GM12878 (cell line): ENCODE measurements at regions not wholly inside any gene's neighbourhood (a gene's known extent, or its start where the extent isn't known, plus 50 kb on each side); places are given as distances from the start of the nearest gene placed in this dataset.

Experiments used
- ATAC-seq: fragments of 200-7000 bp; cut with Tn5 transposase; 3 replicates; pipeline ENCODE4 v1.9.1; 2020; ENCODE audit warnings: mild to moderate bottlenecking, moderate library complexity
- BruUV-seq: library from RNA; stranded (reverse); fragments of 400-500 nt; replicated peaks from 2 replicates; lab custom pipeline; 2021; lab: Mats Ljungman, UMichigan
- CTCF ChIA-PET: fragments of 300-600 bp; sonication (Branson Sonifier 250); formaldehyde crosslinking; extraction: SDS; loops from one replicate; lab custom pipeline; 2021; ENCODE audit warnings: inconsistent platforms; lab: Yijun Ruan, JAX
- POLR2A ChIA-PET: fragments of 350-600 bp; formaldehyde crosslinking; extraction: SDS; loops from one replicate; lab custom pipeline; 2021; ENCODE audit warnings: inconsistent platforms; lab: Charles Lee
- RAD21 ChIA-PET: fragments of 300-600 bp; sonication (Branson Sonifier 250); formaldehyde crosslinking; loops from one replicate; lab custom pipeline; 2023; ENCODE audit warnings: antibody characterized with exemption; ENCODE audit not compliant: unreplicated experiment; lab: Charles Lee
- SMC1A ChIA-PET: fragments of 300-600 bp; sonication (Branson Sonifier 250); formaldehyde crosslinking; loops from one replicate; lab custom pipeline; 2023; ENCODE audit not compliant: unreplicated experiment, uncharacterized antibody; lab: Charles Lee
- DNase-seq: peaks from one replicate; pipeline ENCODE4 v3.0.0-alpha.2; 2011; ENCODE audit warnings: low read depth, low spot score
- FAIRE-seq: peaks from 3 replicates; lab custom pipeline; 2011; peaks lifted over from hg19 to GRCh38; lab: Jason Lieb, UNC
- H2AFZ ChIP-seq: 2 replicates; pipeline ENCODE4 v1.6.0; 2011; ENCODE audit warnings: low read depth, low read length, control low read depth; ENCODE audit not compliant: control insufficient read depth
- H3K27ac ChIP-seq: 2 replicates; pipeline ENCODE4 v1.5.1; 2011; ENCODE audit warnings: control low read depth; ENCODE audit not compliant: control insufficient read depth, insufficient read depth
- H3K27me3 ChIP-seq, 2 experiments: replicated peaks in 1 of 2; 2 replicates each; pipeline versions ENCODE4 v1.6.0 to v1.6.1; 2011; ENCODE audit warnings: low read length in 1 of 2; ENCODE audit not compliant: control insufficient read depth in 2 of 2, insufficient read depth in 2 of 2
- H3K36me3 ChIP-seq, 2 experiments: 2 replicates each; pipeline ENCODE4 v1.5.1; 2011; ENCODE audit warnings: low read length in 1 of 2; ENCODE audit not compliant: control insufficient read depth in 2 of 2, insufficient read depth in 2 of 2
- H3K4me1 ChIP-seq: 2 replicates; pipeline ENCODE4 v1.6.1; 2011; ENCODE audit warnings: mild to moderate bottlenecking, low read length, moderate library complexity, mixed read lengths; ENCODE audit not compliant: control insufficient read depth, insufficient read depth
- H3K4me2 ChIP-seq: 2 replicates; pipeline ENCODE4 v1.6.0; 2011; ENCODE audit warnings: control low read depth; ENCODE audit not compliant: control insufficient read depth, insufficient read depth
- H3K4me3 ChIP-seq: fragments of 200-600 bp; sonication (generic); 2 replicates; pipeline ENCODE4 v1.5.1; 2016
- H3K79me2 ChIP-seq: 2 replicates; pipeline ENCODE4 v1.6.0; 2011; ENCODE audit warnings: low read length; ENCODE audit not compliant: control insufficient read depth, insufficient read depth
- H3K9ac ChIP-seq: 2 replicates; pipeline ENCODE4 v1.8.0; 2011; ENCODE audit warnings: low read length, control low read depth, mixed read lengths; ENCODE audit not compliant: control insufficient read depth, insufficient read depth
- H3K9me3 ChIP-seq: replicated peaks from 3 replicates; pipeline ENCODE4 v1.5.1; 2011; ENCODE audit warnings: mild to moderate bottlenecking, low read length; ENCODE audit not compliant: control insufficient read depth, insufficient read depth
- H4K20me1 ChIP-seq: 2 replicates; pipeline ENCODE4 v1.6.0; 2011; ENCODE audit not compliant: control insufficient read depth, insufficient read depth
- BHLHE40 ChIP-seq, 2 experiments: fragments of 450-650 bp in 1 of 2; IDR thresholded peaks; 2 replicates each; pipeline ENCODE4 v1.6.1; 2011 to 2017; ENCODE audit warnings: low read depth in 2 of 2, borderline replicate concordance in 1 of 2, improper control_type of control experiment in 1 of 2, low read length in 1 of 2, mild to moderate bottlenecking in 1 of 2
- NR2F1 ChIP-seq: fragments of 450-650 bp; conservative IDR thresholded peaks from 2 replicates; pipeline ENCODE4 v1.6.1; 2017; ENCODE audit warnings: mild to moderate bottlenecking
- RFX5 ChIP-seq: IDR thresholded peaks from 2 replicates; pipeline ENCODE4 v1.6.1; 2011; ENCODE audit warnings: low read depth, low read length, improper control_type of control experiment
- STAT1 ChIP-seq: fragments of 450-650 bp; conservative IDR thresholded peaks from 2 replicates; pipeline ENCODE4 v1.6.1; 2014; ENCODE audit warnings: antibody characterized with exemption, mild to moderate bottlenecking
- YY1 ChIP-seq: IDR thresholded peaks from 2 replicates; pipeline ENCODE4 v1.6.1; 2011; ENCODE audit warnings: low read depth, mild to moderate bottlenecking, low read length
- ZNF207 ChIP-seq: fragments of 450-650 bp; IDR thresholded peaks from 2 replicates; pipeline ENCODE4 v1.6.1; 2014; ENCODE audit warnings: antibody characterized with exemption, mild to moderate bottlenecking, borderline replicate concordance
- ZSCAN29 ChIP-seq: fragments of 450-650 bp; IDR thresholded peaks from 2 replicates; pipeline ENCODE4 v1.6.1; 2017; ENCODE audit warnings: mild to moderate bottlenecking, moderate library complexity
- WGBS: methylation state at CpG from one replicate; pipeline ENCODE4 v1.1.6; 2016; ENCODE audit warnings: low lambda C conversion rate; ENCODE audit not compliant: insufficient replicate concordance, insufficient coverage; ENCODE audit errors: missing lambda C conversion rate; 5-methylcytosine and 5-hydroxymethylcytosine counted together
- in situ Hi-C: fragments of 300-500 bp; cut with MboI; formaldehyde crosslinking; loops from 9 replicates; pipeline ENCODE4 v1.14.3; 2018; ENCODE audit warnings: mixed read lengths
- intact Hi-C: fragments of 100-400 bp; cut with micrococcal nuclease; formaldehyde crosslinking; loops from one replicate; pipeline ENCODE4 v1.14.2; 2022; ENCODE audit not compliant: unreplicated experiment
- TF ChIP-seq, protein P1 (sequence below): fragments of 450-650 bp; IDR thresholded peaks from 2 replicates; pipeline ENCODE4 v1.6.1; 2018; ENCODE audit warnings: mild to moderate bottlenecking, low read depth, moderate library complexity; ENCODE audit not compliant: partially characterized antibody
- TF ChIP-seq, protein P2 (sequence below): fragments of 450-650 bp; IDR thresholded peaks from 2 replicates; pipeline ENCODE4 v1.6.1; 2017; ENCODE audit warnings: mild to moderate bottlenecking, low read depth, inconsistent platforms; ENCODE audit not compliant: poor library complexity, severe bottlenecking
- TF ChIP-seq, protein P3 (sequence below): IDR thresholded peaks from 2 replicates; pipeline ENCODE4 v1.6.1; 2011; ENCODE audit warnings: borderline replicate concordance, low read depth, mild to moderate bottlenecking, moderate library complexity, mixed read lengths, low read length; ENCODE audit not compliant: insufficient read depth; ENCODE audit errors: extremely low read length
- TF ChIP-seq, protein P4 (sequence below): fragments of 450-650 bp; IDR thresholded peaks from 2 replicates; pipeline ENCODE4 v1.6.1; 2018; ENCODE audit warnings: borderline replicate concordance, mild to moderate bottlenecking; ENCODE audit not compliant: partially characterized antibody
- TF ChIP-seq, protein P5 (sequence below): IDR thresholded peaks from 2 replicates; pipeline ENCODE4 v1.6.1; 2012; ENCODE audit warnings: low read length, inconsistent platforms

DNA sequence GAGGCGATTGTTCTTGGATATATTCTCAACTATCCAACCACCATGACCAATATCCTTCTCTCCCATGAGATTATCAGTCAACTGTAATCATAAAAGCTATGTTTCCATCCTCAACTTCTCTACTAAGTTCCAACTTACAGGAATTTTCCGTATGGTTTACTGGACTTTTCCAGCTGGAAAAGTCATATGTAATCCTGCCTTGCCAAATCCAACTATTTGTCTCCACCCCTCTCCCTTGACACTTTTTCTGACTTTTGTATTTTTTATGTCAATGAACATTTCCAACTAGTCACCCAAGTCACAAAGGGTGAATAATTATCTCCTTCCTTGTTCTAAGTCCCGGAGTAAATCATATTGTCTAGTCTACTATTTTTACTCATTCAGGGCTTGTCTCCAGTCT, 293.1 kb downstream of the USP25 start (continued):
- TF ChIP-seq, protein P1, sequence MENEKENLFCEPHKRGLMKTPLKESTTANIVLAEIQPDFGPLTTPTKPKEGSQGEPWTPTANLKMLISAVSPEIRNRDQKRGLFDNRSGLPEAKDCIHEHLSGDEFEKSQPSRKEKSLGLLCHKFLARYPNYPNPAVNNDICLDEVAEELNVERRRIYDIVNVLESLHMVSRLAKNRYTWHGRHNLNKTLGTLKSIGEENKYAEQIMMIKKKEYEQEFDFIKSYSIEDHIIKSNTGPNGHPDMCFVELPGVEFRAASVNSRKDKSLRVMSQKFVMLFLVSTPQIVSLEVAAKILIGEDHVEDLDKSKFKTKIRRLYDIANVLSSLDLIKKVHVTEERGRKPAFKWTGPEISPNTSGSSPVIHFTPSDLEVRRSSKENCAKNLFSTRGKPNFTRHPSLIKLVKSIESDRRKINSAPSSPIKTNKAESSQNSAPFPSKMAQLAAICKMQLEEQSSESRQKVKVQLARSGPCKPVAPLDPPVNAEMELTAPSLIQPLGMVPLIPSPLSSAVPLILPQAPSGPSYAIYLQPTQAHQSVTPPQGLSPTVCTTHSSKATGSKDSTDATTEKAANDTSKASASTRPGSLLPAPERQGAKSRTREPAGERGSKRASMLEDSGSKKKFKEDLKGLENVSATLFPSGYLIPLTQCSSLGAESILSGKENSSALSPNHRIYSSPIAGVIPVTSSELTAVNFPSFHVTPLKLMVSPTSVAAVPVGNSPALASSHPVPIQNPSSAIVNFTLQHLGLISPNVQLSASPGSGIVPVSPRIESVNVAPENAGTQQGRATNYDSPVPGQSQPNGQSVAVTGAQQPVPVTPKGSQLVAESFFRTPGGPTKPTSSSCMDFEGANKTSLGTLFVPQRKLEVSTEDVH = no peak

DNA sequence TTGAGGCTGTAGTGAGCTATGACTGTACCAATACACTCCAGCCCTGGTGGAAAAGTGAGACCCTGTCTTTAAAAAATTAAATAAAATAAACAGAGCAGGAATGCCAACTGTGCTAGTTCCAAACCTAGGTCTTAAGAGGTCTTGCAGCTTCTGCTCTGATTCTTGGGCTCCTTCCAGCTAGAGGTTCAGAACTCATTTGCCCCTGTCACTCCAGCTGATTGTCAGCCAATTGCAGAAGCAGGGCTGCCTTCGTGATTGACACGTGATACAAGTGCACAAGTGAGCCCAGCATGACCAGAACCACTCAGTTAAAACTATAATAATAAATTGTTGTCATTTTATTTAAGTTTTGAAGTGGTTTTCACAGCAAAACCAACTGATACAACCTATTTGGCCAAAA, 298.4 kb downstream of the USP25 start:
- Histone ChIP-seq H3K9ac (no peak overlapping the region), H4K20me1 (no peaks in the 10 kb centered on the region), H2AFZ (no peak overlapping the region), H3K4me3 (no peak overlapping the region), H3K36me3 (no peaks in the 10 kb centered on the region), H3K4me2 (no peak overlapping the region), H3K4me1 (no peaks in the 10 kb centered on the region), H3K79me2 (no peaks in the 10 kb centered on the region), H3K27ac (no peak overlapping the region), H3K27me3 (no peaks in the 10 kb centered on the region), H3K9me3 (no peaks in the 10 kb centered on the region)
- no TSS peak for BruUV-seq
- ChIA-PET RAD21 (no interaction called here), POLR2A (no interaction called here), CTCF (no interaction called here), SMC1A (no interaction called here)
- 3% methylated on average over 2 of the region's 2 CpGs for WGBS
- intact Hi-C loops (no loop called here), in situ Hi-C loops (no loop called here)
- DNase-seq = no peak
- FAIRE-seq = no peak
- no peak for ATAC-seq
- TF ChIP-seq RFX5 (no peak), NR2F1 (no peak), BHLHE40 (IDR thresholded peaks at IDR 0.05; ENCODE audit: borderline replicate concordance in 1 of 2, low read depth in 2 of 2, low read length in 1 of 2) (no peak), STAT1 (no peak), YY1 (no peak), ZNF207 (no peak), ZSCAN29 (no peak)
- TF ChIP-seq, protein P2, sequence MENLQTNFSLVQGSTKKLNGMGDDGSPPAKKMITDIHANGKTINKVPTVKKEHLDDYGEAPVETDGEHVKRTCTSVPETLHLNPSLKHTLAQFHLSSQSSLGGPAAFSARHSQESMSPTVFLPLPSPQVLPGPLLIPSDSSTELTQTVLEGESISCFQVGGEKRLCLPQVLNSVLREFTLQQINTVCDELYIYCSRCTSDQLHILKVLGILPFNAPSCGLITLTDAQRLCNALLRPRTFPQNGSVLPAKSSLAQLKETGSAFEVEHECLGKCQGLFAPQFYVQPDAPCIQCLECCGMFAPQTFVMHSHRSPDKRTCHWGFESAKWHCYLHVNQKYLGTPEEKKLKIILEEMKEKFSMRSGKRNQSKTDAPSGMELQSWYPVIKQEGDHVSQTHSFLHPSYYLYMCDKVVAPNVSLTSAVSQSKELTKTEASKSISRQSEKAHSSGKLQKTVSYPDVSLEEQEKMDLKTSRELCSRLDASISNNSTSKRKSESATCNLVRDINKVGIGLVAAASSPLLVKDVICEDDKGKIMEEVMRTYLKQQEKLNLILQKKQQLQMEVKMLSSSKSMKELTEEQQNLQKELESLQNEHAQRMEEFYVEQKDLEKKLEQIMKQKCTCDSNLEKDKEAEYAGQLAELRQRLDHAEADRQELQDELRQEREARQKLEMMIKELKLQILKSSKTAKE = no peak
- TF ChIP-seq, protein P3, sequence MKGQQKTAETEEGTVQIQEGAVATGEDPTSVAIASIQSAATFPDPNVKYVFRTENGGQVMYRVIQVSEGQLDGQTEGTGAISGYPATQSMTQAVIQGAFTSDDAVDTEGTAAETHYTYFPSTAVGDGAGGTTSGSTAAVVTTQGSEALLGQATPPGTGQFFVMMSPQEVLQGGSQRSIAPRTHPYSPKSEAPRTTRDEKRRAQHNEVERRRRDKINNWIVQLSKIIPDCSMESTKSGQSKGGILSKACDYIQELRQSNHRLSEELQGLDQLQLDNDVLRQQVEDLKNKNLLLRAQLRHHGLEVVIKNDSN = no peak
- TF ChIP-seq, protein P4, sequence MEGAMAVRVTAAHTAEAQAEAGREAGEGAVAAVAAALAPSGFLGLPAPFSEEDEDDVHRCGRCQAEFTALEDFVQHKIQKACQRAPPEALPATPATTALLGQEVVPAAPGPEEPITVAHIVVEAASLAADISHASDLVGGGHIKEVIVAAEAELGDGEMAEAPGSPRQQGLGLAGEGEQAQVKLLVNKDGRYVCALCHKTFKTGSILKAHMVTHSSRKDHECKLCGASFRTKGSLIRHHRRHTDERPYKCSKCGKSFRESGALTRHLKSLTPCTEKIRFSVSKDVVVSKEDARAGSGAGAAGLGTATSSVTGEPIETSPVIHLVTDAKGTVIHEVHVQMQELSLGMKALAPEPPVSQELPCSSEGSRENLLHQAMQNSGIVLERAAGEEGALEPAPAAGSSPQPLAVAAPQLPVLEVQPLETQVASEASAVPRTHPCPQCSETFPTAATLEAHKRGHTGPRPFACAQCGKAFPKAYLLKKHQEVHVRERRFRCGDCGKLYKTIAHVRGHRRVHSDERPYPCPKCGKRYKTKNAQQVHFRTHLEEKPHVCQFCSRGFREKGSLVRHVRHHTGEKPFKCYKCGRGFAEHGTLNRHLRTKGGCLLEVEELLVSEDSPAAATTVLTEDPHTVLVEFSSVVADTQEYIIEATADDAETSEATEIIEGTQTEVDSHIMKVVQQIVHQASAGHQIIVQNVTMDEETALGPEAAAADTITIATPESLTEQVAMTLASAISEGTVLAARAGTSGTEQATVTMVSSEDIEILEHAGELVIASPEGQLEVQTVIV = no peak
- TF ChIP-seq, protein P5, sequence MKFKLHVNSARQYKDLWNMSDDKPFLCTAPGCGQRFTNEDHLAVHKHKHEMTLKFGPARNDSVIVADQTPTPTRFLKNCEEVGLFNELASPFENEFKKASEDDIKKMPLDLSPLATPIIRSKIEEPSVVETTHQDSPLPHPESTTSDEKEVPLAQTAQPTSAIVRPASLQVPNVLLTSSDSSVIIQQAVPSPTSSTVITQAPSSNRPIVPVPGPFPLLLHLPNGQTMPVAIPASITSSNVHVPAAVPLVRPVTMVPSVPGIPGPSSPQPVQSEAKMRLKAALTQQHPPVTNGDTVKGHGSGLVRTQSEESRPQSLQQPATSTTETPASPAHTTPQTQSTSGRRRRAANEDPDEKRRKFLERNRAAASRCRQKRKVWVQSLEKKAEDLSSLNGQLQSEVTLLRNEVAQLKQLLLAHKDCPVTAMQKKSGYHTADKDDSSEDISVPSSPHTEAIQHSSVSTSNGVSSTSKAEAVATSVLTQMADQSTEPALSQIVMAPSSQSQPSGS = no peak
